ENCODE measurements at regions not wholly inside any gene's neighbourhood (a gene's known extent, or its start where the extent isn't known, plus 50 kb on each side); places are given as distances from the start of the nearest gene placed in this dataset.

GRCh38 chr10:57925045-57925444, 342.6 kb downstream of the IPMK start:
- ATAC-seq, result no peak
- H3K27me3 Mint-ChIP-seq (ENCODE audit: insufficient read depth, low read depth, poor library complexity), result peaks cover 3% of the 10 kb centered on the region
- Histone ChIP-seq H3K4me1 (ENCODE audit: insufficient read depth) (no peaks in the 10 kb centered on the region), H4K20me1 (replicated peaks; ENCODE audit: insufficient read depth) (no peaks in the 10 kb centered on the region), H3K36me3 (ENCODE audit: insufficient read depth) (no peaks in the 10 kb centered on the region), H3K9me2 (ENCODE audit: insufficient read depth) (peaks cover 3% of the 10 kb centered on the region; the same call in 1 of the 2 replicates), H3K79me2 (replicated peaks; ENCODE audit: insufficient read depth) (no peaks in the 10 kb centered on the region), H3K27me3 (ENCODE audit: insufficient read depth) (no peaks in the 10 kb centered on the region), H3K4me3 (no peak overlapping the region), H3K4me2 (no peak overlapping the region), H3F3A (replicated peaks; ENCODE audit: low read depth) (no peaks in the 10 kb centered on the region), H2AFZ (no peak overlapping the region), H3K27ac (ENCODE audit: low read depth) (no peak overlapping the region)
- H3K4me3 Mint-ChIP-seq, result no peak overlapping the region
- DNase-seq (ENCODE audit: low spot score), result no peak
- no peaks in the 10 kb centered on the region for H3K4me1 Mint-ChIP-seq
- TF ChIP-seq ZNF462 (CRISPR knock-in tag; IDR thresholded peaks at IDR 0.05) (no peak), STAT1 (IDR thresholded peaks at IDR 0.05; ENCODE audit: unreplicated experiment) (no peak), ETS1 (IDR thresholded peaks at IDR 0.05) (no peak), JUNB (IDR thresholded peaks at IDR 0.05; ENCODE audit: unreplicated experiment) (no peak), CTCF (conservative IDR thresholded peaks at IDR 0.05; ENCODE audit: low read depth in 2 of 2) (no peak), EZH2 (IDR thresholded peaks at IDR 0.05; ENCODE audit: low read depth, unreplicated experiment) (no peak), EZH2phosphoT487 (IDR thresholded peaks at IDR 0.05; ENCODE audit: unreplicated experiment) (no peak), ZNF114 (CRISPR knock-in tag; IDR thresholded peaks at IDR 0.05) (no peak)
- H3K27ac Mint-ChIP-seq, result no peak overlapping the region
- peaks cover 3% of the 10 kb centered on the region; the same call in 1 of the 3 replicates for H3K9me3 Mint-ChIP-seq
- no peaks in the 10 kb centered on the region for H3K36me3 Mint-ChIP-seq (ENCODE audit: low read depth)
